ENCODE measurements at regions not wholly inside any gene's neighbourhood (a gene's known extent, or its start where the extent isn't known, plus 50 kb on each side); places are given as distances from the start of the nearest gene placed in this dataset.
A peak's percentile ranks its signal among the peaks of the same experiment; 100 is the strongest.

DNA sequence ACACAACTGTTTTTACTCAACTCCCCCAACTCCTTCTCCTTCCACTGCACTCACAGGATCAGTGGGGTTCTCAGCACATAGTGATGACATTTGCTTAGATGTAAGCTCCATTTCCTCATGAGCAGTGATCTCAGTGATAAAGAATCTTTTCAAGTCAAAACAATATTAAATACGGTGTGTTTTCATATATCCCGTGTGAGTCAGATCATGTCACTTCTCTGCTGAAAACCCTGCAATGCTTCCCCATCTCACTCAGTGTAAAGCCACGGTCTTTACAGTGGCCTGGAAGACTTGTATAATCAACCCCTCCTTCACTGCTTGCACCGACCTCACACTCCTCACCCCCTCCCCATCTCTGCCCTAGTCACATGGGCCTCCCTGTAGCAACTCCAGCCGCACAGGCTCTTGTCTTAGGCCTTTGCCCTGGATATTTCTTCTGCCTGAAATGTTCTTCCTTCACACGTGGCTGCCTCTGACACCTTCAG, 149.7 kb upstream of the ARHGAP5 start:
- H2AK5ac ChIP-seq (ENCODE audit: low read length), result no peak overlapping the region
- H4K8ac ChIP-seq (ENCODE audit: low read depth, low read length), result no peak overlapping the region
- no peak overlapping the region for H3K4ac ChIP-seq (ENCODE audit: low read depth, low read length)
- WGBS (ENCODE audit: extremely low coverage, insufficient coverage, insufficient read length), result no CpG with 5 or more reads among the region's 6 CpGs
- H3K27me3 ChIP-seq (ENCODE audit: insufficient read depth, low read length), result no peaks in the 10 kb centered on the region
- DNase-seq, result peak in 1 of 2 donors; percentile 6
- no peak overlapping the region for H4K12ac ChIP-seq (ENCODE audit: low read depth, low read length)
- no peak overlapping the region for H3K4me3 ChIP-seq (ENCODE audit: low read depth, low read length)
- no peak overlapping the region for H2BK5ac ChIP-seq (ENCODE audit: low read depth, low read length, poor library complexity)
- H3K79me2 ChIP-seq (ENCODE audit: control insufficient read depth, insufficient read depth, low read length, poor library complexity), result no peaks in the 10 kb centered on the region
- no peaks in the 10 kb centered on the region for H3K79me1 ChIP-seq (ENCODE audit: low read length)
- H2BK120ac ChIP-seq (ENCODE audit: insufficient read depth, low read length, poor library complexity), result no peak overlapping the region
- peaks cover 0 to 5% of the 10 kb centered on the region in 2 experiments for H3K4me1 ChIP-seq (ENCODE audit: control insufficient read depth in 1 of 2, insufficient read depth in 2 of 2, low read length in 2 of 2)
- no peak overlapping the region for H3K9ac ChIP-seq (ENCODE audit: low read length)
- H2AFZ ChIP-seq (ENCODE audit: insufficient read depth, low read length, poor library complexity), result no peak overlapping the region
- no peak overlapping the region for H3K14ac ChIP-seq (ENCODE audit: low read length)
- no peak overlapping the region for H3K18ac ChIP-seq (ENCODE audit: low read length)
- H3K36me3 ChIP-seq (ENCODE audit: control insufficient read depth in 1 of 2, insufficient read depth in 2 of 2, low read length in 2 of 2), result no peaks in the 10 kb centered on the region
- H3K23ac ChIP-seq (ENCODE audit: low read length), result no peak overlapping the region
- H3K4me2 ChIP-seq (ENCODE audit: low read length), result no peak overlapping the region
- H3K27ac ChIP-seq (ENCODE audit: low read depth, low read length), result no peak overlapping the region
- H3K9me3 ChIP-seq (ENCODE audit: insufficient read depth, low read depth, low read length), result no peaks in the 10 kb centered on the region
- no peak overlapping the region for H4K91ac ChIP-seq (ENCODE audit: low read depth, low read length)
- H2BK12ac ChIP-seq (ENCODE audit: low read length), result no peak overlapping the region

GRCh38 chr14:31930070-31930469, 147.0 kb upstream of the ARHGAP5 start:
- peaks cover 0 to 7% of the 10 kb centered on the region in 2 experiments for H3K4me1 ChIP-seq (ENCODE audit: control insufficient read depth in 1 of 2, insufficient read depth in 2 of 2, low read length in 2 of 2)
- H3K4me2 ChIP-seq (ENCODE audit: low read length), result no peak overlapping the region
- DNase-seq, result no peak
- H3K27me3 ChIP-seq (ENCODE audit: insufficient read depth, low read length), result no peaks in the 10 kb centered on the region
- no peak overlapping the region for H2AFZ ChIP-seq (ENCODE audit: insufficient read depth, low read length, poor library complexity)
- H3K4me3 ChIP-seq (ENCODE audit: low read depth, low read length), result no peak overlapping the region
- H2BK5ac ChIP-seq (ENCODE audit: low read depth, low read length, poor library complexity), result no peak overlapping the region
- no peak overlapping the region for H3K9ac ChIP-seq (ENCODE audit: low read length)
- no peaks in the 10 kb centered on the region for H3K36me3 ChIP-seq (ENCODE audit: control insufficient read depth in 1 of 2, insufficient read depth in 2 of 2, low read length in 2 of 2)
- no CpG with 5 or more reads among the region's 1 CpG for WGBS (ENCODE audit: extremely low coverage, insufficient coverage, insufficient read length)
- no peak overlapping the region for H4K8ac ChIP-seq (ENCODE audit: low read depth, low read length)
- no peak overlapping the region for H4K91ac ChIP-seq (ENCODE audit: low read depth, low read length)
- no peak overlapping the region for H3K27ac ChIP-seq (ENCODE audit: low read depth, low read length)
- H3K79me1 ChIP-seq (ENCODE audit: low read length), result peaks cover 2% of the 10 kb centered on the region
- H3K4ac ChIP-seq (ENCODE audit: low read depth, low read length), result no peak overlapping the region
- no peak overlapping the region for H4K12ac ChIP-seq (ENCODE audit: low read depth, low read length)
- H3K18ac ChIP-seq (ENCODE audit: low read length), result no peak overlapping the region
- no peak overlapping the region for H2BK120ac ChIP-seq (ENCODE audit: insufficient read depth, low read length, poor library complexity)
- no peaks in the 10 kb centered on the region for H3K79me2 ChIP-seq (ENCODE audit: control insufficient read depth, insufficient read depth, low read length, poor library complexity)
- H2BK12ac ChIP-seq (ENCODE audit: low read length), result no peak overlapping the region
- H3K9me3 ChIP-seq (ENCODE audit: insufficient read depth, low read depth, low read length), result no peaks in the 10 kb centered on the region
- H2AK5ac ChIP-seq (ENCODE audit: low read length), result no peak overlapping the region
- no peak overlapping the region for H3K23ac ChIP-seq (ENCODE audit: low read length)
- H3K14ac ChIP-seq (ENCODE audit: low read length), result no peak overlapping the region

- Histone ChIP-seq H3K9me3 (ENCODE audit: insufficient read depth, low read depth, low read length) (no peaks in the 10 kb centered on the region), H3K4me1 (ENCODE audit: control insufficient read depth in 1 of 2, insufficient read depth in 2 of 2, low read length in 2 of 2) (peaks cover 0 to 7% of the 10 kb centered on the region in 2 experiments), H2AK5ac (ENCODE audit: low read length) (no peak overlapping the region), H2BK5ac (ENCODE audit: low read depth, low read length, poor library complexity) (no peak overlapping the region), H4K12ac (ENCODE audit: low read depth, low read length) (no peak overlapping the region), H3K79me1 (ENCODE audit: low read length) (peaks cover 2% of the 10 kb centered on the region), H4K91ac (ENCODE audit: low read depth, low read length) (no peak overlapping the region), H3K79me2 (ENCODE audit: control insufficient read depth, insufficient read depth, low read length, poor library complexity) (no peaks in the 10 kb centered on the region), H3K36me3 (ENCODE audit: control insufficient read depth in 1 of 2, insufficient read depth in 2 of 2, low read length in 2 of 2) (no peaks in the 10 kb centered on the region), H2AFZ (ENCODE audit: insufficient read depth, low read length, poor library complexity) (no peak overlapping the region), H3K4me3 (ENCODE audit: low read depth, low read length) (no peak overlapping the region), H3K18ac (ENCODE audit: low read length) (no peak overlapping the region), H2BK12ac (ENCODE audit: low read length) (no peak overlapping the region), H3K9ac (ENCODE audit: low read length) (no peak overlapping the region), H3K4ac (ENCODE audit: low read depth, low read length) (no peak overlapping the region), H3K23ac (ENCODE audit: low read length) (no peak overlapping the region), H2BK120ac (ENCODE audit: insufficient read depth, low read length, poor library complexity) (no peak overlapping the region), H4K8ac (ENCODE audit: low read depth, low read length) (no peak overlapping the region), H3K4me2 (ENCODE audit: low read length) (no peak overlapping the region), H3K27me3 (ENCODE audit: insufficient read depth, low read length) (no peaks in the 10 kb centered on the region), H3K27ac (ENCODE audit: low read depth, low read length) (no peak overlapping the region), H3K14ac (ENCODE audit: low read length) (no peak overlapping the region)
- DNase-seq, result peak in 1 of 2 donors; percentile 28
- WGBS (ENCODE audit: extremely low coverage, insufficient coverage, insufficient read length), result no CpG with 5 or more reads among the region's 3 CpGs
Observed at GRCh38 chr14:31930493-31931240, 146.4 kb upstream of the ARHGAP5 start.

DNA sequence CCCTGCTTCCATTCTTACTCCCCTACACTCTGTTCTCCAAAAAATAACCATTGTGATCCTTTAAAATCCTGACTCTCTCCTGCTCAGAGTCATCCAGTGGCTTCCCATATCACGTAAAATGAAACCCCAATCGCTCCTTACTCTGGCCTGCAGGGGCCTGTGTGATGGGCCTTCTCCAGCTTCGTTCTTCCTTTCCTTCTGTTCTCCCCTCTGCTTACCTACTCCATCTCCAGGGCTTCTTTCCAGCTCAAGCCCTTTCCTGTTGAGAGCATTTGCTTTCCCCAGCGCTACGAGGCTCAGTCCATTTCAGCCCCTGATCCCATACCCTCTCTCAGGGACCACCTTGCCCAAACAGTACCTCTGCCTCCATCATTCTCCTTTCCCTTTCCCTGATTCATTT, 144.4 kb upstream of the ARHGAP5 start:
- Histone ChIP-seq H3K36me3 (ENCODE audit: control insufficient read depth in 1 of 2, insufficient read depth in 2 of 2, low read length in 2 of 2) (no peaks in the 10 kb centered on the region), H2AFZ (ENCODE audit: insufficient read depth, low read length, poor library complexity) (no peak overlapping the region), H3K4me1 (ENCODE audit: control insufficient read depth in 1 of 2, insufficient read depth in 2 of 2, low read length in 2 of 2) (peaks cover 4 to 6% of the 10 kb centered on the region in 2 experiments), H2BK5ac (ENCODE audit: low read depth, low read length, poor library complexity) (no peak overlapping the region), H3K23ac (ENCODE audit: low read length) (no peak overlapping the region), H3K4me2 (ENCODE audit: low read length) (no peak overlapping the region), H4K12ac (ENCODE audit: low read depth, low read length) (no peak overlapping the region), H3K79me2 (ENCODE audit: control insufficient read depth, insufficient read depth, low read length, poor library complexity) (no peaks in the 10 kb centered on the region), H3K9ac (ENCODE audit: low read length) (no peak overlapping the region), H3K79me1 (ENCODE audit: low read length) (peaks cover 3% of the 10 kb centered on the region), H3K4me3 (ENCODE audit: low read depth, low read length) (no peak overlapping the region), H3K27me3 (ENCODE audit: insufficient read depth, low read length) (no peaks in the 10 kb centered on the region), H3K18ac (ENCODE audit: low read length) (no peak overlapping the region), H3K14ac (ENCODE audit: low read length) (no peak overlapping the region), H2AK5ac (ENCODE audit: low read length) (no peak overlapping the region), H3K9me3 (ENCODE audit: insufficient read depth, low read depth, low read length) (no peaks in the 10 kb centered on the region), H2BK120ac (ENCODE audit: insufficient read depth, low read length, poor library complexity) (peak overlapping the region; percentile 24), H2BK12ac (ENCODE audit: low read length) (peak overlapping the region; percentile 43), H3K27ac (ENCODE audit: low read depth, low read length) (no peak overlapping the region), H4K91ac (ENCODE audit: low read depth, low read length) (no peak overlapping the region), H4K8ac (ENCODE audit: low read depth, low read length) (no peak overlapping the region), H3K4ac (ENCODE audit: low read depth, low read length) (peak overlapping the region; percentile 73)
- no peak for DNase-seq
- WGBS (ENCODE audit: extremely low coverage, insufficient coverage, insufficient read length), result no CpG with 5 or more reads among the region's 5 CpGs
